Astrocyte (in vitro differentiated cells and primary cell): ENCODE measurements at regions not wholly inside any gene's neighbourhood (a gene's known extent, or its start where the extent isn't known, plus 50 kb on each side); places are given as distances from the start of the nearest gene placed in this dataset.

Source experiments
- DNase-seq: peaks from one replicate; pipeline ENCODE4 v3.0.0-alpha.2; 2010; ENCODE audit warnings: low read depth
- FAIRE-seq: peaks from 2 replicates; lab custom pipeline; 2011; peaks lifted over from hg19 to GRCh38; lab: Jason Lieb, UNC
- H2AFZ ChIP-seq: 2 replicates; pipeline ENCODE4 v1.6.0; 2012; ENCODE audit warnings: low read depth, low read length, inconsistent platforms
- H3K27ac ChIP-seq: 2 replicates; pipeline ENCODE4 v1.5.1; 2011; ENCODE audit warnings: low read depth, low read length, inconsistent platforms
- H3K27me3 ChIP-seq: 2 replicates; pipeline ENCODE4 v1.6.0; 2011; ENCODE audit warnings: low read length, inconsistent platforms; ENCODE audit not compliant: insufficient read depth
- H3K36me3 ChIP-seq: 2 replicates; pipeline ENCODE4 v1.5.1; 2011; ENCODE audit warnings: low read length, inconsistent platforms; ENCODE audit not compliant: insufficient read depth
- H3K4me1 ChIP-seq: 2 replicates; pipeline ENCODE4 v1.5.1; 2011; ENCODE audit warnings: low read length, inconsistent platforms; ENCODE audit not compliant: insufficient read depth
- H3K4me2 ChIP-seq: 2 replicates; pipeline ENCODE4 v1.6.0; 2012; ENCODE audit warnings: low read length, inconsistent platforms
- H3K4me3 ChIP-seq: 2 replicates; pipeline ENCODE4 v1.5.1; 2011; ENCODE audit warnings: low read depth, mild to moderate bottlenecking, low read length, inconsistent platforms; ENCODE audit not compliant: insufficient read depth
- H3K79me2 ChIP-seq: 2 replicates; pipeline ENCODE4 v1.6.0; 2012; ENCODE audit warnings: mild to moderate bottlenecking, low read length, inconsistent platforms; ENCODE audit not compliant: insufficient read depth
- H3K9ac ChIP-seq: 2 replicates; pipeline ENCODE4 v1.6.0; 2012; ENCODE audit warnings: mild to moderate bottlenecking, low read length, inconsistent platforms
- H3K9me3 ChIP-seq: 2 replicates; pipeline ENCODE4 v1.5.1; 2012; ENCODE audit warnings: low read depth, mild to moderate bottlenecking, low read length, inconsistent platforms; ENCODE audit not compliant: insufficient read depth
- H4K20me1 ChIP-seq: 2 replicates; pipeline ENCODE4 v1.6.0; 2012; ENCODE audit warnings: low read length, inconsistent platforms; ENCODE audit not compliant: insufficient read depth
- H3K27ac Mint-ChIP-seq: one replicate; pipeline ENCODE4 v1.8.0; 2021; ENCODE audit warnings: mild to moderate bottlenecking, mixed read lengths; ENCODE audit not compliant: unreplicated experiment
- H3K27me3 Mint-ChIP-seq: one replicate; pipeline ENCODE4 v1.8.0; 2021; ENCODE audit warnings: low read depth, mixed read lengths; ENCODE audit not compliant: unreplicated experiment
- H3K36me3 Mint-ChIP-seq: one replicate; pipeline ENCODE4 v1.8.0; 2021; ENCODE audit warnings: low read depth, mixed read lengths; ENCODE audit not compliant: unreplicated experiment
- H3K4me1 Mint-ChIP-seq: one replicate; pipeline ENCODE4 v1.8.0; 2021; ENCODE audit warnings: low read depth, mixed read lengths; ENCODE audit not compliant: unreplicated experiment
- H3K4me3 Mint-ChIP-seq: one replicate; pipeline ENCODE4 v1.8.0; 2021; ENCODE audit warnings: mild to moderate bottlenecking, moderate library complexity, mixed read lengths; ENCODE audit not compliant: unreplicated experiment
- H3K9me3 Mint-ChIP-seq: one replicate; pipeline ENCODE4 v1.8.0; 2021; ENCODE audit warnings: mild to moderate bottlenecking, mixed read lengths; ENCODE audit not compliant: unreplicated experiment
- EZH2 ChIP-seq: IDR thresholded peaks from 2 replicates; pipeline ENCODE4 v1.6.1; 2012; ENCODE audit warnings: mild to moderate bottlenecking, low read length, inconsistent platforms; ENCODE audit not compliant: insufficient read depth
- TF ChIP-seq, protein P1 (sequence below): IDR thresholded peaks from 2 replicates; pipeline ENCODE4 v1.5.1; 2011; ENCODE audit warnings: low read depth, mild to moderate bottlenecking, inconsistent platforms, low read length, moderate library complexity; ENCODE audit not compliant: insufficient read depth

DNA sequence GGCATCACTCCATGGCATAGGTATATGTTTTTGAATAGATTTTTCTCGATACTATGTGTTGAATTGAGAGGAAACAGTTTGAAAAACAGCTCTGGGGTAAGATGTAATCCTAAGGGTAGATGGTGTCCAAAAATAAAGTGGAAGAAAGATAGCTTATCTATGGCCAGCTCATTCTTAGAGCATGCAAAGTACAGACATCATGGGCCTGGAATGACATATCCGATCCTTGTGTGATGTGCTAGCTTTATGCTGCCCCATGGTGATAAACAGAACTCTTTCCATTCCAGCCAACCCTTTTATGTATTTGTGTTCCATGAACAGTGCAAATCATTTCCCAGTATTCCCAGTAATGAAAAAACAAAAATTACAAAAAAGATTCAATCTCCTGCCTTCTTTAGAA, 390.2 kb upstream of the NXPH2 start:
- Histone ChIP-seq H3K4me3 (no peak overlapping the region), H3K27me3 (no peaks in the 10 kb centered on the region), H3K9me3 (no peaks in the 10 kb centered on the region), H3K4me1 (no peaks in the 10 kb centered on the region), H3K79me2 (no peaks in the 10 kb centered on the region), H3K4me2 (no peak overlapping the region), H4K20me1 (no peaks in the 10 kb centered on the region), H3K9ac (no peak overlapping the region), H3K36me3 (no peaks in the 10 kb centered on the region), H3K27ac (no peak overlapping the region), H2AFZ (no peak overlapping the region)
- Mint-ChIP-seq H3K9me3 (no peaks in the 10 kb centered on the region), H3K36me3 (no peaks in the 10 kb centered on the region), H3K4me1 (peaks cover 9% of the 10 kb centered on the region), H3K27me3 (no peaks in the 10 kb centered on the region), H3K4me3 (no peak overlapping the region), H3K27ac (no peak overlapping the region)
- TF ChIP-seq, protein P1, sequence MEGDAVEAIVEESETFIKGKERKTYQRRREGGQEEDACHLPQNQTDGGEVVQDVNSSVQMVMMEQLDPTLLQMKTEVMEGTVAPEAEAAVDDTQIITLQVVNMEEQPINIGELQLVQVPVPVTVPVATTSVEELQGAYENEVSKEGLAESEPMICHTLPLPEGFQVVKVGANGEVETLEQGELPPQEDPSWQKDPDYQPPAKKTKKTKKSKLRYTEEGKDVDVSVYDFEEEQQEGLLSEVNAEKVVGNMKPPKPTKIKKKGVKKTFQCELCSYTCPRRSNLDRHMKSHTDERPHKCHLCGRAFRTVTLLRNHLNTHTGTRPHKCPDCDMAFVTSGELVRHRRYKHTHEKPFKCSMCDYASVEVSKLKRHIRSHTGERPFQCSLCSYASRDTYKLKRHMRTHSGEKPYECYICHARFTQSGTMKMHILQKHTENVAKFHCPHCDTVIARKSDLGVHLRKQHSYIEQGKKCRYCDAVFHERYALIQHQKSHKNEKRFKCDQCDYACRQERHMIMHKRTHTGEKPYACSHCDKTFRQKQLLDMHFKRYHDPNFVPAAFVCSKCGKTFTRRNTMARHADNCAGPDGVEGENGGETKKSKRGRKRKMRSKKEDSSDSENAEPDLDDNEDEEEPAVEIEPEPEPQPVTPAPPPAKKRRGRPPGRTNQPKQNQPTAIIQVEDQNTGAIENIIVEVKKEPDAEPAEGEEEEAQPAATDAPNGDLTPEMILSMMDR, result no peak
- TF ChIP-seq EZH2, result no peak
- peak; percentile 16 for DNase-seq
- no peak for FAIRE-seq

DNA sequence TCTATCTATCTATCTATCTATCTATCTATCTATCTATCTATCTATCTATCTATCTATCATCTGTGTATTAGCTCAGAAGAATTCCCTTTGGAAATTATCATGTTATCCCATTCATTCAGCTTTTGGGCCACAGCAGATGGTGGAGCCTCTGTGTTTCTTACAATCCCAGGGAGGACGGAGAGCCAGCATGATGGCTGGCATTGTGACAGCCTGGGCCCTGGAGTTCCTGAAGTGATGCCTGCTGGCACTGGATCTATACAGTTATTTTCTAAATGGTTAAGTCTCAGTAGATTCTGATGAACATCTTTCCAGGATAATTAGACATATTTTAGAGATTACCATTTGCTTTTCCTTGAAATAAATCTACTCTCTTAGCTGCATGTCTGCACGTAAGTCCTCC, 385.4 kb upstream of the NXPH2 start:
- Mint-ChIP-seq H3K4me1 (peaks cover 13% of the 10 kb centered on the region), H3K36me3 (no peaks in the 10 kb centered on the region), H3K4me3 (no peak overlapping the region), H3K9me3 (peaks cover 3% of the 10 kb centered on the region), H3K27me3 (no peaks in the 10 kb centered on the region), H3K27ac (no peak overlapping the region)
- no peaks in the 10 kb centered on the region for H3K9me3 ChIP-seq
- no peak overlapping the region for H3K4me2 ChIP-seq
- no peak overlapping the region for H3K27ac ChIP-seq
- H2AFZ ChIP-seq, result no peak overlapping the region
- no peaks in the 10 kb centered on the region for H3K36me3 ChIP-seq
- H3K4me1 ChIP-seq, result no peaks in the 10 kb centered on the region
- DNase-seq (no peak), FAIRE-seq (no peak)
- H3K27me3 ChIP-seq, result no peaks in the 10 kb centered on the region
- H3K4me3 ChIP-seq, result no peak overlapping the region
- H4K20me1 ChIP-seq, result no peaks in the 10 kb centered on the region
- H3K79me2 ChIP-seq, result no peaks in the 10 kb centered on the region
- no peak overlapping the region for H3K9ac ChIP-seq
- TF ChIP-seq, protein P1, result no peak
- TF ChIP-seq EZH2, result no peak

DNA sequence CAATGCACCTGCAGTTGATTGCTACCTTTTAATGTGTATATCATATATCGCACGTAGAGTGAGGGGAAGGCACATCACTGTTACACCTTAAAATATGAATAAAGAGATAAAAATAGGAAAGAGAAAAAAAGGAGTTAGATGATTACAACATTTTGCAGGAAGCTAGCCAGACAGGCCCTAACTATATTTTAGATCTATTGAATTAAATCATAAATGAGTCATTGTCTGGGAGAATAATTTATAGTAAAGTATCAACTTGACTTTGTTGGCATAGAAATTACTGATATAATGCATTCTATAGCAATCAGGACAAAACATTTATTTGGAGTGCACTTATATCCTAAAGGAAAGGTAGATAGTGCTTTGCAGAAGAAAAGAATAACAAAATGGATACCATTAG, 384.9 kb upstream of the NXPH2 start:
- Histone ChIP-seq H3K9ac (no peak overlapping the region), H2AFZ (no peak overlapping the region), H4K20me1 (no peaks in the 10 kb centered on the region), H3K9me3 (no peaks in the 10 kb centered on the region), H3K79me2 (no peaks in the 10 kb centered on the region), H3K27me3 (no peaks in the 10 kb centered on the region), H3K4me1 (no peaks in the 10 kb centered on the region), H3K27ac (no peak overlapping the region), H3K4me3 (no peak overlapping the region), H3K4me2 (no peak overlapping the region), H3K36me3 (no peaks in the 10 kb centered on the region)
- Mint-ChIP-seq H3K4me1 (peaks cover 8% of the 10 kb centered on the region), H3K36me3 (no peaks in the 10 kb centered on the region), H3K4me3 (no peak overlapping the region), H3K27me3 (no peaks in the 10 kb centered on the region), H3K27ac (no peak overlapping the region), H3K9me3 (peaks cover 3% of the 10 kb centered on the region)
- DNase-seq (no peak), FAIRE-seq (no peak)
- TF ChIP-seq EZH2, result no peak
- TF ChIP-seq, protein P1, result no peak
